Gastrocnemius medialis (tissue), 4 donors: ENCODE measurements at regions not wholly inside any gene's neighbourhood (a gene's known extent, or its start where the extent isn't known, plus 50 kb on each side); places are given as distances from the start of the nearest gene placed in this dataset.

Source experiments
- ATAC-seq, 2 donors: fragments of 150-250 bp; one replicate each; pipeline ENCODE4 v1.9.1; 2016
- DNase-seq, 2 donors: peaks; one replicate each; pipeline ENCODE4 v3.0.0-alpha.2; 2019
- H3K27ac ChIP-seq, 4 donors: fragments of 200-600 bp; sonication (generic); 1 replicate in 1 of 4; 2 replicates in 3 of 4; pipeline ENCODE4 v1.5.1; 2016 to 2018; ENCODE audit warnings: mild to moderate bottlenecking in 2 of 4, moderate library complexity in 1 of 4
- H3K27me3 ChIP-seq, 3 donors: fragments of 200-600 bp; sonication (generic) in 2 of 3; 1 replicate in 1 of 3; 2 replicates in 2 of 3; pipeline versions ENCODE4 v1.5.1 to v1.6.0; 2016 to 2019; ENCODE audit warnings: mild to moderate bottlenecking in 1 of 3, moderate library complexity in 1 of 3
- H3K36me3 ChIP-seq, 2 donors: fragments of 200-600 bp; sonication (generic) in 1 of 2; one replicate each; pipeline ENCODE4 v1.5.1; 2017 to 2018
- H3K4me1 ChIP-seq, 2 donors: fragments of 200-600 bp; sonication (generic) in 1 of 2; one replicate each; pipeline ENCODE4 v1.5.1; 2016 to 2017; ENCODE audit warnings: mild to moderate bottlenecking in 2 of 2
- H3K4me3 ChIP-seq, 4 donors: fragments of 200-600 bp; sonication (generic) in 3 of 4; 1 replicate in 1 of 4; 2 replicates in 3 of 4; pipeline ENCODE4 v1.5.1; 2016 to 2019; ENCODE audit warnings: mild to moderate bottlenecking in 2 of 4
- H3K9me3 ChIP-seq, 3 donors: fragments of 200-600 bp; sonication (generic) in 2 of 3; 1 replicate in 1 of 3; 2 replicates in 2 of 3; pipeline ENCODE4 v1.5.1; 2016 to 2019
- CTCF ChIP-seq, 5 experiments: fragments of 450-650 bp in 3 of 5; fragments of 200-600 bp in 2 of 5; sonication (generic) in 2 of 5; IDR thresholded peaks in 4 of 5; conservative IDR thresholded peaks in 1 of 5; 1 replicate in 4 of 5; 2 replicates in 1 of 5; pipeline ENCODE4 v1.5.1; 2016 to 2019; ENCODE audit warnings: antibody characterized with exemption in 5 of 5, mild to moderate bottlenecking in 3 of 5, moderate library complexity in 3 of 5
- POLR2A ChIP-seq, 2 donors: fragments of 450-650 bp; IDR thresholded peaks; one replicate each; pipeline ENCODE4 v1.6.1; 2017; ENCODE audit warnings: antibody characterized with exemption in 2 of 2, mild to moderate bottlenecking in 2 of 2, moderate library complexity in 2 of 2
- in situ Hi-C, 4 donors: fragments of 200-750 bp; cut with MboI; loops; one replicate each; pipeline versions ENCODE4 v1.15.0 to v1.8.0; 2017; ENCODE audit warnings: low sequenced_read_pairs in 4 of 4
- intact Hi-C: fragments of 100-400 bp; cut with DNase I; formaldehyde crosslinking; loops from one replicate; pipeline ENCODE4 v1.15.1; 2023; ENCODE audit warnings: low total_unique reads

GRCh38 chr2:18067588-18068384 is 189.3 kb downstream of the KCNS3 start:
- in situ Hi-C loops (no loop called here), intact Hi-C loops (loop anchor here (2.0 kb wide), 1 partner anchor 217 kb away; no protein-coding TSS in a partner anchor)
- Histone ChIP-seq H3K27ac (no peak overlapping the region), H3K9me3 (no peaks in the 10 kb centered on the region), H3K4me3 (no peak overlapping the region), H3K36me3 (no peaks in the 10 kb centered on the region), H3K4me1 (peaks cover 29 to 32% of the 10 kb centered on the region in 2 donors), H3K27me3 (no peaks in the 10 kb centered on the region)
- no peak for ATAC-seq
- no peak for DNase-seq
- TF ChIP-seq POLR2A (IDR thresholded peaks at IDR 0.05): no peak
- TF ChIP-seq CTCF (IDR thresholded peaks at IDR 0.05 in 4 of 5, conservative IDR thresholded peaks at IDR 0.05 in 1 of 5): no peak

GRCh38 chr2:18066894-18067293 is 188.4 kb downstream of the KCNS3 start:
- no peaks in the 10 kb centered on the region for H3K27me3 ChIP-seq
- no peaks in the 10 kb centered on the region for H3K36me3 ChIP-seq
- no peaks in the 10 kb centered on the region for H3K9me3 ChIP-seq
- DNase-seq: no peak
- in situ Hi-C loops: no loop called here
- no peak overlapping the region for H3K27ac ChIP-seq
- TF ChIP-seq POLR2A (IDR thresholded peaks at IDR 0.05): no peak
- TF ChIP-seq CTCF (IDR thresholded peaks at IDR 0.05 in 4 of 5, conservative IDR thresholded peaks at IDR 0.05 in 1 of 5): no peak
- intact Hi-C loops: loop anchor here (2.0 kb wide), 1 partner anchor 216 kb away; no protein-coding TSS in a partner anchor
- peaks cover 32 to 33% of the 10 kb centered on the region in 2 donors for H3K4me1 ChIP-seq
- no peak overlapping the region for H3K4me3 ChIP-seq
- peak in 1 of 2 donors; percentile 21 for ATAC-seq

GRCh38 chr2:18066066-18066465 is 187.6 kb downstream of the KCNS3 start:
- H3K36me3 ChIP-seq: no peaks in the 10 kb centered on the region
- peak overlapping the region in 2 of 4 donors; percentile 3 to 12 for H3K27ac ChIP-seq
- DNase-seq (no peak), ATAC-seq (no peak)
- H3K4me3 ChIP-seq: no peak overlapping the region
- no peaks in the 10 kb centered on the region for H3K27me3 ChIP-seq
- in situ Hi-C loops: no loop called here
- H3K9me3 ChIP-seq: no peaks in the 10 kb centered on the region
- H3K4me1 ChIP-seq: peaks cover 32 to 33% of the 10 kb centered on the region in 2 donors
- intact Hi-C loops: loop anchor here (2.0 kb wide), 1 partner anchor 215 kb away; no protein-coding TSS in a partner anchor
- TF ChIP-seq POLR2A (IDR thresholded peaks at IDR 0.05) (no peak), CTCF (IDR thresholded peaks at IDR 0.05 in 4 of 5, conservative IDR thresholded peaks at IDR 0.05 in 1 of 5) (no peak)

GRCh38 chr2:18065249-18065648 is 186.8 kb downstream of the KCNS3 start:
- Histone ChIP-seq H3K27ac (no peak overlapping the region), H3K4me3 (no peak overlapping the region), H3K9me3 (no peaks in the 10 kb centered on the region), H3K27me3 (no peaks in the 10 kb centered on the region), H3K4me1 (peaks cover 32 to 33% of the 10 kb centered on the region in 2 donors), H3K36me3 (no peaks in the 10 kb centered on the region)
- intact Hi-C loops: no loop called here
- in situ Hi-C loops: no loop called here
- TF ChIP-seq POLR2A (IDR thresholded peaks at IDR 0.05): no peak
- TF ChIP-seq CTCF (IDR thresholded peaks at IDR 0.05 in 4 of 5, conservative IDR thresholded peaks at IDR 0.05 in 1 of 5): no peak
- DNase-seq (no peak), ATAC-seq (no peak)
